Islet precursor cell (in vitro differentiated cells): ENCODE measurements at regions not wholly inside any gene's neighbourhood (a gene's known extent, or its start where the extent isn't known, plus 50 kb on each side); places are given as distances from the start of the nearest gene placed in this dataset.
"Not testable (repeated sequence)": the region's sequence is repeated elsewhere in the genome, so short reads cannot be mapped to it uniquely, and the experiment has no call there.

ENCODE experiments used
- DNase-seq: peaks from one replicate; pipeline ENCODE4 v3.0.0-alpha.2; 2018

DNA sequence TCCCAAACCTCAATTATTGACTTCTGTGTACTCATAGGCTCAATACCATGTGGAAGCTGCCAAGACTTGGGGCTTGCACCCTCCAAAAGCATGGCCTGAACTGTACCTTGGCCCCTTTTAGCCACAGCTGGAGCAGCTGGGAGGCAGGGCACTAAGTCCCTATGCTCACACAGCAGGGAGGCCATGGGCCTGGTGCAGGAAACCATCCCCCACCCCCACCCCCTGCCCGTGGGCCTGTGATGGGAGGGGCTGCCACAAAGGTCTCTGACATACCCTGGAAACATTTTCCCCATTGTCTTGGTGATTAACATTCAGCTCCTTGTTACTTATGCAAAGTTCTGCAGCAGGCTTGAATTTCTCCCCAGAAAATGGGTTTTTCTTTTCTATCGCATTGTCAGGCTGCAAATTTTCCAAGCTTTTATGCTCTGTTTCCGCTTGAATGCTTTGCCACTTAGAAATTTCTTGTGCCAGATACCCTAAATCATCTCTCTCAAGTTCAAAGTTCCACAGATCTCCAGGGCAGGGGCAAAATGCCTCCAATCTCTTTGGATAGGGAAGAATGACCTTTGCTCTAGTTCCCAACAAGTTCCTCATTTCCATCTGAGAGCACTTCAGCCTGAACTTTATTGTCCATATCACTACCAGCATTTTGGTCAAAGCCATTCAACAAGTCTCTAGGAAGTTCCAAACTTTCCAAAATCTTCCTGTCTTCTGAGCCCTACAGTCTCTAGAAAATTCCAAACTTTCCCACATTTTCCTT is 141.8 kb downstream of the AHR start:
- not testable (repeated sequence) for DNase-seq

DNA sequence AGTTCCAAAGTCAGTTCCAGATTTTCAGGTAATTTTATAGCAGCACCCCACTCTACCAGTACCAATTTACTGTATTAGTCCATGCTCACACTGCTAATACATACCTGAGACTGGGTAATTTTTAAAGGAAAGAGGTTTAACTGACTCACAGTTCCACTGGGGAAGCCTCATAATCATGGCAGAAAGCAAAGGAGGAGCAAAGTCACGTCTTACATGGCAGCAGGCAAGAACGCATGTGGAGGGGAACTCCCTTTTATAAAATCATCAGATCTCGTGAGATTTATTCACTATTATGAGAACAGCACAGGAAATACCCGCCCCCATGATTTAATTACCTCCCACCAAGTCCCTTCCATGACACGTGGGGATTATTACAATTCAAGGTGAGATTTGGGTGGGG is 142.4 kb downstream of the AHR start:
- no peak for DNase-seq

DNA sequence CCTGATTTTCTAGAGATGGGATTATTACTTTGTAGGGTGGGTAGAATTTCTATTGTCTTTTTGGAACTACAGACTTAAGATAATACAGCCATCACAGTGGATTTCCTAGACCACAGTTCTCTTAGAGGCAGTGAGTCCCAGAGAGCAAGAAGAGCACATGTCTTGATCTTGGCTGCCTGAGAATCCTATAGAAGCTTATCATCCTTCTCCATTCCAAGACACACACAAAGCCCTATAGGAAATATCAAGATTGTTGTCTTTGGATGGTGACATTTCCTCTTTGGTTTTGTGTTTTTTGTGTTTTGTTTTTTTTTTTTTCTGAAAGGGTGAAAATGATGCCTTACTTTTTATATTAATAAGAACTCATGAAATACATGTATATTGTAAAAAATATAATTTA is 143.1 kb downstream of the AHR start:
- no peak for DNase-seq

DNA sequence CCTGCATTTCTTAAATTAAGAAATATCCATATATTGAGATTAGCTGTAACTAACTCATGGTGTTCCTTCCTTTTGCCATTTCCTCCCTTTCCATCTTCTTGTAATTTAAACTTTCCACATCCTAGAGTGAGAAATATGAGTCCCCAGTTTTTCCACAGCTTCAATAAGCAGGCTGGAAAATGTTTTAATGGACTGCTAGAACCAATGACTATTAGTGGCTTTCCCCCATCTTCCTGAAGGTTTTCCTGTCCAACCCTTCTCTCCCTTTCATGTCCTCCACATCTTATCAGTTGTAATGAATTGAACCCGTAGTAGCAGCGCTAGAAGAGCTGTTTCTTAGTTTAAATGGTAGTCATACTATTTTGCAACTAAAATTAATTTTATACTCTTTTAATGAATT is 145.7 kb downstream of the AHR start:
- DNase-seq = no peak

DNA sequence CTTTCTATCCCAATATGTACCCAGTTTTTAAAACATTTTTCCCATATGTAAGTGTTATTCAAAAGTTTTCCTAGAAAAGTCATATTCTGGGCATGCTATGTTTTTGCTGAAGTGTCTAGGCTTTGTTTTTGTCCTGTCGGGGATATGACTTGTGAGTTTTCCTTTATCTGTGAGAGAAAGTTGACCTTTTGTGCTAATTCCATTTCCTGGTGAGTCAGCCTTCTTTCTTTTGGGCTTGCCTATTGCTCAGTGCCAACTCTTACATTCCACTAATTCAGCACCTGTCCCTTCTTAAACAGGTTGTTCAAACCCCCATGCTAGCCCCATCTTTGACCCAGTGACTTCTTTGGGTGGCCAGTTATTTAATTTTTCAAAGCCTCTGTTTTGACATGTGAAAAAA is 146.2 kb downstream of the AHR start:
- DNase-seq = no peak

DNA sequence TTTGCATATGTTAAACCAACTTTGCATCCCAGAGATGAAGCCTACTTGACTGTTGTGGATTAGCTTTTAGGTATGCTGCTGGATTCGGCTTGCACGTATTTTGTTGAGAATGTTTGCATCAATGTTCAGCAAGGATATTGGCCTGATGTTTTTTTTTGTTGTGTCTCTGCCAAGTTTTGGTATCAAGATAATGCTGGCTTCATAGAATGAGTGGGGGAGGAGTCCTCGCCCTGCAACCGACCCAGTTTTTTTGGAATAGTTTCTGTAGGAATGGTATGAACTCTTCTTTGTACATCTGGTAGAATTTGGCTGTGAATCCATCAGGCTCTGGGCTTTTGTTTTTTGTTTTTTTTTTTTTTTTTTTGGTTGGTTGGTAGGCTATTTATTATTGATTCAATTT is 147.9 kb downstream of the AHR start:
- no peak for DNase-seq

DNA sequence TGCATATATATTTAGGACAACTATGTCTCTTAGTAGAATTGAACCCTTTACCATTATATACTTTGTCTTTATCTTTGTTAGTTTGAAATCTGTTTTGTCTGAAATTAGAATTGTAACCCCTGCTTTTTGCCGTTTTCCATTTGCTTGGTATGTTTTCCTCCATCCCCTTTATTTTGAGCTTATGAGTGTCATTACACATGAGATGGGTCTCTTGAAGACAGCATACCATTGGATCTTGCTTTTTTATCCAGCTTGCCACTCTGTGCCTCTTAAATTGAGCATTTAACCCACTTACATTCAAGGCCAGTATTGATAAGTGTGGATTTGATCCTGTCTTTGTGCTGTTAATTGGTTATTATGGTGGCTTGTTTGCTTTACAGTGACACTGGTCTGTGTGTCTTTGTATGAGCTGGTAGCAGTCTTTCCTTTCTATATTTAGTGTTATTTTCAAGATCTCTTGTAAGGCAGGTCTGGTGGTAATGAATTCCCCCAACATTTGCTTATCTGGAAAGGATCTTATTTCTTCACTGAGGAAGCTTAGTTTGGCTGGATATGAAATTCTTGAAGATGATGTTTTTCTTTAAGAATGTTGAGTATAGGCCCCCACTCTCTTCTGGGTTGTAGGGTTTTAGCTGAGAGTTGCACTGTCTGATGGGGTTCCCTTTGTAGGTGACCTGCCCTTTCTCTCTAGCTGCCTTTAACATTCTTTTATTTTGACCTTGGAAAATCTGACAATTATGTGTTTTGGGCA is 149.5 kb downstream of the AHR start:
- no peak for DNase-seq

DNA sequence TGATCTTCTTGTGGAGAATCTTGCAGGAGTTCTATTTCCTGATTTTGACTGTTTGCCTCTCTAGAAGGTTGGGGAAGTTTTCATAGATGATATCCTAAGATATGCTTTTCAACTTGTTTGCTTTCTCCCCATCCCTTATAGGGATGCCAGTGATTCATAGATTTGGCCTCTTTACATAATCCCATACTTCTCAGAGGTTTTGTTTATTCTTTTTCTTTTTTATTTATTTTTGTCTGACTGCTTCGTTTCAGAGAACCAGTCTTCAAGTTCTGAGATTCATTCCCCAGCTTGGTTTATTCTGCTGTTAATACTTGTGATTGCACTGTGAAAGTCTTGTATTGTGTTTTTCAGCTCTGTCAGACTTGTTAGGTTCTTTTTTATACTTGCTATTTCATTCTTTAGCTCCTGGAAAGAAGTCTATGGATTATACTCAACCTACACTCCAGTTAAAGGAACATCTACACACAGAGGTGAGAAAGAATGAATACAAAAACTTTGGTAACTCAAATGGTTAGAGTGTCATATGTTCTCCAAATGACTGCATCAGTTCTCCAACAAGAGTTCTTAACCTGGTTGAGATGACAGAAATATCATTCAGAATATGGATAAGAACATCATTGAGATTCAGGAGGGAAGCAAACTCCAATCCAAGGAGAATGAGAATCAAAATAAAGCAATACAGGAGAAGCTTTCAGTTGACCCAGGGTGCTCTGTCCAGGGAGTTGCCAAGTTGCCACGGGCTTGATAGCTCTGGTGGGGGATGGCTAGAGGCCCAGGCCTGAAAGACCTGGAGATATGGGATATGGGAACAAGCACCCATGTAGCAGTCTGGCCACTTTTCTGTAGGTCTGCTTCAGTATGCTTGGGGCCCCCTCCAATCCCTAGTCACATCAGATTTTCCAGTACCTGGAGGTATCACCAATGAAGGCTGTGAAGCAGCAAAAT is 150.3 kb downstream of the AHR start:
- no peak for DNase-seq

DNA sequence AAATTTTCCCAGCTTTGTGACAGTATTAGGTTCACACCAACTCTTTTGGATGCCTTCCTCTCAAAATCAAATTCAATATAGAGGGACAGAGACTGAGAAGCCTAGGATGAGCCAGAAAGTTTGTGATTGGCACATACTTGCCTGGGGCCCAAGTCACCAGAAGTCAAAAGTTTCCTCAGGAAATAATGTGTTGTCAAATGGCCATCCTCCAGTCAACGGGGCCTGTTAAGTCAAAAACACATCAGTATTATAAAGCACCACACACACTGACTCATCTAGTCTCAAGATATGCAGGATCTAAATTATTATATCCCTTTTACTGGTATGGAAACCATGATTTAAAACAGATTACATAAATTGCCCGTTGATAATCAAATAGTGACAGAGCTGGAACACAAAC is 158.1 kb downstream of the AHR start:
- no peak for DNase-seq

DNA sequence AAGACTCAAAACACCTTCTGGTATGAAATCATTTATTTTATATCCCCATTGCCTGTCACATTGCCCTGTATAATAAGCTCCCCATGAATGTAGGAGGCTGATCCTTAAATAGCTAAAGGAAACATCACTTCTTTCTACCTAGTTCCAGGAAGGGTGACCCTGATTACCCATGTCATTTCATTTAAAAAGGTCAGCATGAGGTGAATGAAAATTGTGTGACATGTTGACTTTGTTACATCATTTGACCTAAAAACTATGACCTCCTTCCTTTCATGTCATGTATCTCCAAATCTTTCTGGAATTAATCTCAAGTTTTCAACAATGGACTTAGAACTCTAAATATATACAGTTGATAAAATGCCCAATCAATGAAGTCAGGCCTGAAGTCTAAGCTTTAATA is 161.5 kb downstream of the AHR start:
- no peak for DNase-seq

DNA sequence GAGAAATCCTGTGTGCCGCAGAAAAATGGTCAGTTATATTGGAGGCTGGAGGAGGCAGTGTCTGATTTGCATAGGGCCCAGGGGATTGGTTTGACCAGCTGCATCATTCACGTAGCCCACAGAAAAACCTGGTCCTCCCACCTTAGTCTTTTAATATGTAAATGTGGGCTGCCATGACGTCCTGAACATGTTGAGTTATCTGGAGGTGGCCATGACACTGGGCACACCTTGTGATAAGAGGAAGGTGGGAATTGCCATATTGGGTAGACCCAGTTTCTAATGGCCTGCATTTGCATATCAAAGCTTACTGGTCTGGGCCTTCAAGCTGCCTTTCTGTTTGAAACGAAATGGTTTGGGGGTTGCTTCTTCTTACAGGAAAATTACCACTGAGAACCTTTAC is 162.2 kb downstream of the AHR start:
- DNase-seq = no peak

DNA sequence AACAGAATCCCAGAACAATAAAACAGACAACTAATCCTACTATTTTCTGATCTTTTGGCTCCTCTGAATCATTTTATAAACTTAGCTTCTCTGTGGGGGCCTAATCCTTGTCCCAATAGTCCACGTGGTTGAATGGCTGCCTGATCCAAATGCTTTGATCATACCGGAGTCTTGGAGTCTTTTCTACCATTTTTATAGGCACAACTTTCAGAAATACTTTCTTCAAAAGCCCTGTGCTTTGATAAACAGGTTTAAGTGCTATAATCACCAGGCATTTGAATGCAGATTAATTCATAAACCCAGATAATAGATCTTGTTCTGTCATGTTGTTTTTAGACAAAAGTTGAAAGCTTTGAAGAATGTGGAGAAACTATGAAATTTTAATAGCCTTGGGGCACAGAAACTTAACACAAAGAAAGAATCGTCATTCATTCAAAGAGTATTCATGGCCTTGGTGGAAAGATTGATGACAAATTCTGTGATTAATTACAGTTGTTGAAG is 163.7 kb downstream of the AHR start:
- DNase-seq = no peak

DNA sequence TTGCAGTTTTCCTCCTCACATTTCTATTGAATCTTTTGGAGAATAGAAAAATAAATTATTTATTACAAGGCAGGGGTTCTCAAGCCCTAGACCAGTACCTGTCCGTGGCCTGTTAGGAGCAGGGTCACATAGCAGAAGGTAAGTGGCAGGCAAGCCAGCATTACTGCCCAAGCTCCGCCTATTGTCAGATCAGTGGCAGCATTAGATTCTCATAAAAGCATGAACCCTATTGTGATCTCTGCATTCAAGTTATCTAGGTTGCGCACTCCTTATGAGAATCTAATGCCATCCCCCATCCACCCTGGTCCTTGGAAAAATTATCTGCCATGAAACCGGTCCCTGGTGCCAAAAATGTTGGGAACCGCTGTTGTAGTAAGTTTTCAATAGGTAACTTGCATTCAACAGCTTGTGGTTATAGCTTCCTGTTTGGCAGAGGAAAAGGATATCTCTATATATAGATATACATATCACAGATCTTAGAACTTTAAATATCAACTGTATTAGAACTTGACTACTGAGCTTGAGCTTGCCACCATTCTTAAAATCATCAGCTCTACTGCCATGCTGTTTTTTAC is 165.1 kb downstream of the AHR start:
- DNase-seq = no peak

DNA sequence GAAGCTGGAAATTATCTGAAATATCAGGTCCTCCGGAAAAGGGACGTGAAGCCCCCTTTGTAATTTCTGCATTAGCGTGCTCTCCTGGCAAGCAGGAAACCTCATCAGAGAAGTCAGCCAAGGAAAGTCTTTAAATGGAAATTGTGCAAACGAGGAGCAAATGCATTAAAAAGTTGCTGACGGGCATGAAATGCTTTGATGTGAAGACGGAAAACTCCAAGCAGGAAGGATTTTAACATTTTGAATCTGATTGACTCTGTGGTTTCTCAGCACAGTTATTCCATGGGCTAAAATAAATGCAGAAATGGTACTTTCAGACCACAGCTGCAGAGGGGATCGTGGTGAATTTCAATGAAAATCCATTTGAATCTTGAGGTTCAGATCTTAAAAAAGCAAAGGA is 167.8 kb downstream of the AHR start:
- DNase-seq = no peak

DNA sequence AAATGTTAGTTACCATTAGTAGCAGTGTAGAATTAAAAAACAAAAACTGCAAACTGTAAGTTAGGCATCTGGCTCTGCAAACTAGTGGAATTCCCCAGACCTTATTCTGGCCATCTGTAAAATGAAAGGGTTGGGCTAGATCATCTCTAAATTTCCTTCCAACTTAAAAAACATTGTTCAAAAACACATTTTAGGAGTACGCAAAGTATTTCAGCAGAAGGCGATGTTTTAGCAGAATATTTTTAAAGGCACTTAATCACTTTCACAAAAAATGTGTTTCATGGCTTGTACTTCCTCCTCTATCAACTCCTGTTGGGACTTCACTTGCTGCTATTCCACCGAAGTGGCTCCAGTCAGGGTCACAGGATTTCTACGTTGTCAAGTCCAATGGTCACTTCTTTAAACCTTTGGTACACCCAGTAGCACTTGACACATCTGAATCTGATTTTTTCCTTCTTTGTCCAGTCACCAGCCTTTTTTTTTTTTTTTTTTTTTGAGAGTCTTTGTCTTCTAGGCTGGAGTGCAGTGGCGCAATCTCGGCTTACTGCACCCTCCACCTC is 169.0 kb downstream of the AHR start:
- DNase-seq = no peak

DNA sequence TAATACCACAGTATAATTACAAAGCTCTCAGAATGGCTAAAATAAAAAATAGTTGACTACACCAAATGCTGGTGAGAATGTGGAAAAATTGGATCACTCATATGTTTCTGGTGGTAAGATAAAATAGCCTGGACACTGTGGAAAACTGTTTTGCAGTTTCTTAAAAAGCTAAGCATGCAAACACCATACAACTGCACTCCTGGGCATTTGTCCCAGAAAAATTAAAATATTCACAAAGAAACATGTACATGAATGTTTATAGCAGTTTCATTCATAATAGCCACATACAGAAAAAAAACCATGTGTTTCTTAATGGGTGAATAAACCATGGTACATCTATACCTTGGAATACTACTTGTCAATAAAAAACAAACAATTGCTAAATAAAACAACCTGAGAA is 172.9 kb downstream of the AHR start:
- DNase-seq = no peak

DNA sequence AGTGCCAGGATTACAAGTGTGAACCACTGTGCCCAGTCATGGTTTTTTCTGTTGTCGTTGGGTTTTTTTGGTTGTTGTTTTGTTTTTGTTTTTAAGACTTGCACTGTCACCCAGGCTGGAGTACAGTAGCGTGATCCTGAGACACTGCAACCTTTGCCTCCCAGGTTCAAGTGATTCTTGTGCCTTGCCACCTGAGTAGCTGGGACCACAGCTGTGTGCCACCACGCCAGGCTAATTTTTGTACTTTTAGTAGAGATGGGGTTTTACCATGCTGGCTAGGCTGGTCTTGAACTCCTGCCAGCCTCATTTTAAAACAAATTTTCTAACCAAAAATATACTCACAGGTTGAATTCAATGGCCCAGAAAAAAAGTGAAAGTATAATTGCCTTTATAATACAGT is 174.1 kb downstream of the AHR start:
- DNase-seq = no peak

DNA sequence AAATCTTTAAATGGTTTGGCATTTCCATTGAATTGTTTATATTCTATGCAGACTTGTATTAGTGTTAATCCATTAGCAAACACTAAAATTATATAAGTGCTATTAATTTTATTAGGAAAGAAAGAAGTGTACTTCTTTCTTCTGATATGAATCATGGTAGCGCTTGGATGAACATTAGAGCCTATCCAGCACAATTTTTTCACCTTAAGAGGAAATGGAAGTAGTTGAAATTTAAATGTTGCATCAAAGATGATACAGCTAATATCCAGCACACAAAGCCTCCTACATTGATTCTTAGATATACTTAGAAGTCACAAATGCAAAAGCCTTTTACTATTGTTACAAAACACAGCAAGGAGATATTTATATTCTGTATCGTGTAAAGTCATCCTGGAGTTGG is 174.5 kb downstream of the AHR start:
- no peak for DNase-seq

DNA sequence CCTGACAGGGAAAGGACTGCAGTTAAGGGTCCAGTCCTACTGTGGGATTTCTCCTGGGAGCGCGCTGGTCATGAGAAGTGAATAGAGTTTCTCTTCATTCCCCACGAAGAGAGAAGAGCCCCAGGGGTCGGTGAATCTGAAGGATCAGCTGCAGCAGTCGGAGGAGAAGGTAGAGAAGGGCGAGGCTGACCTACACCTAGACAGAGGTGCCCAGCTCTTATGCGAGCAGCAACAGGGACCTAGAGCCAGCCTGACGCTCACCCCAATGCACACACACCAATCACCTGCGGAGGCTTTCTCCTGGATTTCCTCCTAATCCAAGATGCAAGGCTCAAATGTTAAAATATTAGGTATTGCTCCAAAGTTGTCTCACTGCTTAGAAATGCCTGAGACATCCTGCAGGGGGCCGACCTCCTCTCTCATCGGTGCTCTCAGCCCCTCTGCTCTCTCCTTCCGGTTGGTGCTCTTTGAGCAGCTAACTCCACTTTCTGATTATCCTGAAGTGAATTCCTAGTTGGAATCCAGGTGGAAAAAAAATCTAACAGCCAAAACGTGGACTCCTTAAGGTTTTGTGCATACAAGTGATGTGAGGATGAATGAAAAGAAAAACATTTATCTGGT is 176.4 kb downstream of the AHR start:
- DNase-seq = no peak

DNA sequence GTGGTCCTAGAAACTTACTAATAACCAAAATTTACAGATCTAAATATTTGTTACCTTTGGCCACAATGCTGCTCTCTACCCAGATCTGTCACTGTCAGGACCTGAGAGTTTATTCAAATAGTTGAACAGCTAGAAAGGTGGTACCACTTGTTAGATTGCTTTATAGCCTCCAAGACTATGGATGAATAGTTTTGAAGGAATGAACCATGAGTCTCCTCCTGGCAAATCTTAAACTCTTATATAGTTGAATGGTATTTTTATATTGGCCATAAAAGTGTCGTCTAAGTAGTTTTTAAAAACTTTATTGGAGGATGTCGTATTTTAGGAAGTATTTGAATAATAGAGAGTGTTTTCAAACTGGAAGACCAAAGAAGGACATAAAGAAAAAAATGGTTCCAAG is 178.7 kb downstream of the AHR start:
- no peak for DNase-seq

DNA sequence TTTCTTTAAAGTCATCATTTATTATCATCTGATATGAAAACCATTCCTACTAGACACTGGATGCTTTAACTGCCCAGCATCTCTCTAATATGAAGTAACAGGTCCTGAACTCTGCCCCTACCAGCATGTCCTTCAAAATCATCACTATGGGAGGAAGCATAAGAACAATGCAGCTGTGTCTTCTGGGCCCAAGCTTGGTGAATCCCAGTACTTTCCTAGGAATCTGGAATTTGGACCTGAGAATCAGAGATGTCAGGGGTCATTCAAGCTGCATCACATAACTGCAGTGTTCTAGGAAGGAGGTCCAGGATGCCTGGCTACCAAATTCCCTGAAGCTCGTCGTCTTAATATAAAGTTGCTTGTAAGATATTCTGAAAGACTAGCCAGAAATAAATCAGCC is 182.7 kb downstream of the AHR start:
- no peak for DNase-seq

DNA sequence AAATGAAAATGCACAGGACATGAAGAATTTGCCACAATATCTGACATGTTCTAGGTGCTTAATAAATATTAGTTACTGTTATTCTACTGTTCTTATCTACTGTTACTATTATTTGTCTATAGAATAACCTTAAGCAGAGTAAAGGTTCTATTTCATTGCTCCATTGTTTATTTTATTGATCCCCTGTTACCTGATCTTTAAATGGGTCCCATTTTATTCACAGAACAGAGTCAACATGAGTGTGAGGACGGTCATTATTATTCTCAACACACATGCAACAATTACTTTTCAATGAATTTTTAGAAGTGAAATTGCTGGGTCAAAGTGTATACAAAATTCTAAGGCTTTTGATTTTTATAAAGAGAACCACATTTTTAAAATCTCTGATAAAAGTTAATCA is 186.9 kb downstream of the AHR start:
- DNase-seq = no peak
